ENCODE measurements at regions not wholly inside any gene's neighbourhood (a gene's known extent, or its start where the extent isn't known, plus 50 kb on each side); places are given as distances from the start of the nearest gene placed in this dataset.

GRCh38 chr2:164014791-164015190 is 279.0 kb upstream of the FIGN start:
- Histone ChIP-seq H3K36me3 (no peaks in the 10 kb centered on the region), H3K4me1 (no peaks in the 10 kb centered on the region), H3K27me3 (no peaks in the 10 kb centered on the region), H3K27ac (no peak overlapping the region), H3K4me3 (no peak overlapping the region), H3K9me3 (no peaks in the 10 kb centered on the region)
- no peak for DNase-seq (ENCODE audit: low spot score in 2 of 2)
- TF ChIP-seq POLR2A (IDR thresholded peaks at IDR 0.05) (no peak), CTCF (IDR thresholded peaks at IDR 0.05) (no peak), POLR2AphosphoS5 (IDR thresholded peaks at IDR 0.05) (no peak)
- intact Hi-C loops (cut with DNase I; ENCODE audit: low total_unique reads): no loop called here

DNA sequence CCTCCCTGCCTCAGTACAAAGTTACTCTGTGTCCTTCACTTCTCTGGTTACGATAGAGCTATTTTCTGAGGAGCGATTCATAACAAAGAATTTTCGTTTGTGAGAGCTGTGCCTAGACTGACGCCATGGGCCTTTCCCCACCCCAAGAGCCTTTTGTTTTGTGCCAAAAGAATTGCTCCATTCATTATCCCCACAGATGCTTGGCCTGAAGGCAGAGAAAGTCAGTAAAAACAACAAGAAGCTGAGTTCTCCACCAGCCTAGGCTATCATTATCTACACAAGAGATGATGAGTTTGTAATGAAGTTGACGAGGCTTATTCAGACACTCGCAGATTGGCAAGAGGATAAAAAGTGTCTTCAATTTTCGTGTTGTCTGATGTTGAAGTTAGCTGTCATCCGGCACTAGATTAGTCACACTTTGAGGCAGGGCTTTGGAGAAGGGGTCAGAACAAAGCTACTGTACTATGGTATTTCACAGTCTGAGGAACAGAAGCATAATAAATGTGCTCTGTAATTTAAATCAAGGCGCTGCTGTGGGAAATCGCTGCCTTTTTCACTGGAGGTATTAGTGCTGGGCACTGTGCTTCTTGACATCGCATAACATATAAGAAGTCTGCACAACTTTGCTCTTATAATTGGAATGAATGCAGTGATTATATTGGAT is 278.4 kb upstream of the FIGN start:
- Histone ChIP-seq H3K36me3 (no peaks in the 10 kb centered on the region), H3K4me3 (no peak overlapping the region), H3K27me3 (no peaks in the 10 kb centered on the region), H3K9me3 (no peaks in the 10 kb centered on the region), H3K4me1 (no peaks in the 10 kb centered on the region), H3K27ac (no peak overlapping the region)
- intact Hi-C loops (cut with DNase I; ENCODE audit: low total_unique reads): no loop called here
- TF ChIP-seq POLR2AphosphoS5 (IDR thresholded peaks at IDR 0.05) (no peak), POLR2A (IDR thresholded peaks at IDR 0.05) (no peak), CTCF (IDR thresholded peaks at IDR 0.05) (no peak)
- no peak for DNase-seq (ENCODE audit: low spot score in 2 of 2)

GRCh38 chr2:164012581-164012980 is 276.8 kb upstream of the FIGN start:
- Histone ChIP-seq H3K36me3 (no peaks in the 10 kb centered on the region), H3K9me3 (no peaks in the 10 kb centered on the region), H3K4me1 (no peaks in the 10 kb centered on the region), H3K4me3 (no peak overlapping the region), H3K27ac (no peak overlapping the region), H3K27me3 (no peaks in the 10 kb centered on the region)
- DNase-seq (ENCODE audit: low spot score in 2 of 2): no peak
- TF ChIP-seq POLR2A (IDR thresholded peaks at IDR 0.05) (no peak), POLR2AphosphoS5 (IDR thresholded peaks at IDR 0.05) (no peak), CTCF (IDR thresholded peaks at IDR 0.05) (no peak)
- intact Hi-C loops (cut with DNase I; ENCODE audit: low total_unique reads): no loop called here

DNA sequence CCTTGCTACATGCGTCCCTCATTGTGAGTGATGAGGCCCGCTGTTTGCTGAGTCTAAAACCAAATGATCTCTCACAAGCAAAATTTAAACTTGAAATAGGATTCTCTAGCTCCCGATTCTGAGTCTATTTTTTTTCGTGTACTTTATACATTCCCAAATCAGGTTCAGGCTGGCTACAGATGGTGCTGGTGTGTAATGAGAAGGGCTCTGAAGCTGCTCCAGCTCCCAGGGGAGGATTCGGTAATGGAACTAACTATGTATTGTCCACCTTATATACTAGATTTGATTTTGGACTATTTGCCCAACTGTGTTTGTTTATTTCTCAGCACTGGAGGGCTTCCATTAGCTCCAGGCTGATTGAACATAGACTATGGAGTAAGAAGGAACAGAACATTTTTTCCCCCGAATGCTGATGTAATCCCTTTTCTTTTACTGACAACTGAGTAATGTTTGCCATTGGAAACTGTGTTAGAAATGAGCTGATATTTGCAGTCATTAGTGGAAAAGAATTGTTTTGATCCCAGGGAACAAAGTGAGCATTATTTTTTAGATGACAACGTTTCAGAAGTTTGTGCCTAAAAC is 274.0 kb upstream of the FIGN start:
- no peaks in the 10 kb centered on the region for H3K27me3 ChIP-seq
- intact Hi-C loops (cut with DNase I; ENCODE audit: low total_unique reads): no loop called here
- H3K4me1 ChIP-seq: no peaks in the 10 kb centered on the region
- TF ChIP-seq POLR2A (IDR thresholded peaks at IDR 0.05) (no peak), POLR2AphosphoS5 (IDR thresholded peaks at IDR 0.05) (no peak), CTCF (IDR thresholded peaks at IDR 0.05) (no peak)
- DNase-seq (ENCODE audit: low spot score in 2 of 2): no peak
- H3K36me3 ChIP-seq: no peaks in the 10 kb centered on the region
- H3K27ac ChIP-seq: no peak overlapping the region
- no peaks in the 10 kb centered on the region for H3K9me3 ChIP-seq
- no peak overlapping the region for H3K4me3 ChIP-seq

GRCh38 chr2:164008752-164009151 is 272.9 kb upstream of the FIGN start:
- Histone ChIP-seq H3K9me3 (no peaks in the 10 kb centered on the region), H3K27ac (no peak overlapping the region)
- intact Hi-C loops (cut with DNase I; ENCODE audit: low total_unique reads): no loop called here

More at GRCh38 chr2:164008752-164009151, 272.9 kb upstream of the FIGN start:
- DNase-seq (ENCODE audit: low spot score in 2 of 2): no peak
- H3K36me3 ChIP-seq: no peaks in the 10 kb centered on the region
- H3K27me3 ChIP-seq: no peaks in the 10 kb centered on the region
- no peaks in the 10 kb centered on the region for H3K4me1 ChIP-seq
- no peak for TF ChIP-seq POLR2A (IDR thresholded peaks at IDR 0.05)
- no peak for TF ChIP-seq POLR2AphosphoS5 (IDR thresholded peaks at IDR 0.05)
- no peak for TF ChIP-seq CTCF (IDR thresholded peaks at IDR 0.05)
- H3K4me3 ChIP-seq: no peak overlapping the region
